Keratinocyte (primary cell): ENCODE measurements at regions not wholly inside any gene's neighbourhood (a gene's known extent, or its start where the extent isn't known, plus 50 kb on each side); places are given as distances from the start of the nearest gene placed in this dataset.

ENCODE experiments used
- DNase-seq: peaks from one replicate; pipeline ENCODE4 v3.0.0-alpha.2; 2011; ENCODE audit warnings: low read depth, missing footprints, low spot score
- FAIRE-seq: peaks from 2 replicates; lab custom pipeline; 2011; peaks lifted over from hg19 to GRCh38; lab: Jason Lieb, UNC
- H2AFZ ChIP-seq: 2 replicates; pipeline ENCODE4 v1.6.0; 2012; ENCODE audit warnings: low read length, control low read depth, inconsistent platforms; ENCODE audit not compliant: control insufficient read depth
- H3K27ac ChIP-seq: 2 replicates; pipeline ENCODE4 v1.5.1; 2011; ENCODE audit warnings: low read length; ENCODE audit not compliant: control insufficient read depth, insufficient read depth
- H3K27me3 ChIP-seq: 3 replicates; pipeline ENCODE4 v1.6.0; 2011; ENCODE audit warnings: low read length; ENCODE audit not compliant: control insufficient read depth, insufficient read depth; ENCODE audit errors: extremely low read depth
- H3K36me3 ChIP-seq, 2 experiments: 2 replicates in 1 of 2; 3 replicates in 1 of 2; pipeline ENCODE4 v1.5.1; 2011; ENCODE audit warnings: low read length in 2 of 2, mild to moderate bottlenecking in 1 of 2; ENCODE audit not compliant: control insufficient read depth in 2 of 2, insufficient read depth in 2 of 2; ENCODE audit errors: extremely low read depth in 1 of 2
- H3K4me1 ChIP-seq: 3 replicates; pipeline ENCODE4 v1.5.1; 2011; ENCODE audit warnings: low read length; ENCODE audit not compliant: control insufficient read depth, insufficient read depth; ENCODE audit errors: extremely low read depth
- H3K4me2 ChIP-seq: 3 replicates; pipeline ENCODE4 v1.6.0; 2011; ENCODE audit warnings: low read depth, low read length; ENCODE audit not compliant: control insufficient read depth, insufficient read depth; ENCODE audit errors: extremely low read depth
- H3K4me3 ChIP-seq, 3 experiments: fragments of 200-600 bp in 1 of 3; sonication (generic) in 1 of 3; 2 replicates in 2 of 3; 3 replicates in 1 of 3; pipeline ENCODE4 v1.5.1; 2011 to 2016; ENCODE audit warnings: low read length in 3 of 3, mild to moderate bottlenecking in 3 of 3, control low read depth in 2 of 3, inconsistent platforms in 1 of 3, low read depth in 1 of 3, mixed read lengths in 1 of 3, mixed run types in 1 of 3, moderate library complexity in 1 of 3; ENCODE audit not compliant: control insufficient read depth in 2 of 3, insufficient read depth in 2 of 3; ENCODE audit errors: extremely low read depth in 1 of 3
- H3K79me2 ChIP-seq: 2 replicates; pipeline ENCODE4 v1.6.0; 2012; ENCODE audit warnings: low read length; ENCODE audit not compliant: control insufficient read depth, insufficient read depth
- H3K9ac ChIP-seq: 3 replicates; pipeline ENCODE4 v1.6.0; 2011; ENCODE audit warnings: low read length; ENCODE audit not compliant: control insufficient read depth, insufficient read depth; ENCODE audit errors: extremely low read depth
- H3K9me1 ChIP-seq: 3 replicates; pipeline ENCODE4 v1.6.0; 2011; ENCODE audit warnings: low read length; ENCODE audit not compliant: control insufficient read depth, insufficient read depth; ENCODE audit errors: extremely low read depth
- H3K9me3 ChIP-seq: 2 replicates; pipeline ENCODE4 v1.5.1; 2012; ENCODE audit warnings: low read depth, low read length; ENCODE audit not compliant: control insufficient read depth
- H4K20me1 ChIP-seq: 3 replicates; pipeline ENCODE4 v1.6.0; 2011; ENCODE audit warnings: low read length; ENCODE audit not compliant: control insufficient read depth, insufficient read depth; ENCODE audit errors: extremely low read depth
- EZH2 ChIP-seq: IDR thresholded peaks from one replicate; pipeline ENCODE4 v1.6.1; 2012; ENCODE audit warnings: inconsistent platforms, mild to moderate bottlenecking, low read length, moderate library complexity
- dilution Hi-C: fragments of 300-500 bp; cut with MboI; formaldehyde crosslinking; loops from one replicate; pipeline ENCODE4 v1.7.0; 2020; ENCODE audit warnings: low sequenced_read_pairs; ENCODE audit not compliant: extremely low pct_ligation_motif_present
- TF ChIP-seq, protein P1 (sequence below), 3 experiments: IDR thresholded peaks in 1 of 3; conservative IDR thresholded peaks in 1 of 3; optimal IDR thresholded peaks in 1 of 3; 2 replicates in 2 of 3; 3 replicates in 1 of 3; pipeline versions ENCODE3 to v1.5.1; 2011; ENCODE audit warnings: low read length in 3 of 3, mild to moderate bottlenecking in 3 of 3, moderate library complexity in 2 of 3, control low read depth in 1 of 3, inconsistent platforms in 1 of 3; ENCODE audit not compliant: insufficient read depth in 2 of 3; ENCODE audit errors: extremely low read depth in 1 of 3

DNA sequence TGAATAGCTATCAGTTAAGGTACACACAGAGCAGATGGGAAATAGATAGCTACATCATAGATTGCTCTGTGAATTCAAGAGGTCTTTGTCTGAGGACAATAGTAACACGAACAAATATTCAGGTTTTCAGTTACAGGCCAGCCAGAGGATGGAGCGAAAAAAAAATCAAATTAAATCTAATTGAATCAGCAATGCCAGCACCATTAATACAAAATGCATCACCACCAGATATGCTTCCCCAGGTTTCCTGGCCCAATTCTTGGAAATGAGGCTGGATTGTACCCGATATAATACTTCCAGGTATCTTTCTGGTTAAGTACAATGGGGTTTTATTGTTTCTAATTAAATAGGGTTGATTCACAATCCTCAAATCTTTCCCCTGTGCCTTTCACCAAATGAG, 975.8 kb upstream of the AUTS2 start:
- H4K20me1 ChIP-seq: no peaks in the 10 kb centered on the region
- H3K36me3 ChIP-seq: no peaks in the 10 kb centered on the region
- no peaks in the 10 kb centered on the region for H3K27me3 ChIP-seq
- H3K4me2 ChIP-seq: no peak overlapping the region
- FAIRE-seq (no peak), DNase-seq (no peak)
- H3K9me1 ChIP-seq: no peaks in the 10 kb centered on the region
- H2AFZ ChIP-seq: no peak overlapping the region
- H3K4me3 ChIP-seq: no peak overlapping the region
- H3K9me3 ChIP-seq: no peaks in the 10 kb centered on the region
- dilution Hi-C loops: no loop called here
- no peaks in the 10 kb centered on the region for H3K4me1 ChIP-seq
- H3K9ac ChIP-seq: no peak overlapping the region
- no peak overlapping the region for H3K27ac ChIP-seq
- TF ChIP-seq EZH2: no peak
- TF ChIP-seq, protein P1, sequence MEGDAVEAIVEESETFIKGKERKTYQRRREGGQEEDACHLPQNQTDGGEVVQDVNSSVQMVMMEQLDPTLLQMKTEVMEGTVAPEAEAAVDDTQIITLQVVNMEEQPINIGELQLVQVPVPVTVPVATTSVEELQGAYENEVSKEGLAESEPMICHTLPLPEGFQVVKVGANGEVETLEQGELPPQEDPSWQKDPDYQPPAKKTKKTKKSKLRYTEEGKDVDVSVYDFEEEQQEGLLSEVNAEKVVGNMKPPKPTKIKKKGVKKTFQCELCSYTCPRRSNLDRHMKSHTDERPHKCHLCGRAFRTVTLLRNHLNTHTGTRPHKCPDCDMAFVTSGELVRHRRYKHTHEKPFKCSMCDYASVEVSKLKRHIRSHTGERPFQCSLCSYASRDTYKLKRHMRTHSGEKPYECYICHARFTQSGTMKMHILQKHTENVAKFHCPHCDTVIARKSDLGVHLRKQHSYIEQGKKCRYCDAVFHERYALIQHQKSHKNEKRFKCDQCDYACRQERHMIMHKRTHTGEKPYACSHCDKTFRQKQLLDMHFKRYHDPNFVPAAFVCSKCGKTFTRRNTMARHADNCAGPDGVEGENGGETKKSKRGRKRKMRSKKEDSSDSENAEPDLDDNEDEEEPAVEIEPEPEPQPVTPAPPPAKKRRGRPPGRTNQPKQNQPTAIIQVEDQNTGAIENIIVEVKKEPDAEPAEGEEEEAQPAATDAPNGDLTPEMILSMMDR (optimal IDR thresholded peaks at IDR 0.05 in 1 of 3, IDR thresholded peaks at IDR 0.05 in 1 of 3, conservative IDR thresholded peaks at IDR 0.05 in 1 of 3; ENCODE audit: extremely low read depth in 1 of 3, insufficient read depth in 2 of 3, low read length in 3 of 3): no peak
- no peaks in the 10 kb centered on the region for H3K79me2 ChIP-seq

DNA sequence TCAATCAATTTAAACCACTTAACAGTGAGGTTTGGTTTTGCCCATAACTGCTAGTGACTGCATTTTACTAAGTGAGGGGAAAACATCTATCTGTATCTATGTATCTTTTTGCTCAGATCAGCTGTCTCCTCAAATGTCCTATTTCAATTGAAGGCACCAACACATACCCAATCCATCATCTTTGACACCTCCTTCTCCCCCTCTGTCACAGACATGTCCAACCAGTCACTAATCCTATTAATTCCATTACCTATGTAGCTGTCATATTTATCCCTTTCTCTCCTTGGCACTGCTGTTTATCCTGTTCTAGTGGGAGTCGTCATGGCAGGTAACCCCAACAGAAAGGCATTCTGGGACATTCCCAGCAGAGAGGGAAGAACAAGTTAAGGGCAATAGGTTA, 975.2 kb upstream of the AUTS2 start:
- Histone ChIP-seq H3K4me2 (no peak overlapping the region), H3K9me1 (no peaks in the 10 kb centered on the region), H3K4me3 (no peak overlapping the region), H3K4me1 (no peaks in the 10 kb centered on the region), H3K27ac (no peak overlapping the region), H3K36me3 (no peaks in the 10 kb centered on the region), H3K27me3 (no peaks in the 10 kb centered on the region), H3K9ac (no peak overlapping the region), H4K20me1 (no peaks in the 10 kb centered on the region), H3K79me2 (no peaks in the 10 kb centered on the region), H2AFZ (no peak overlapping the region), H3K9me3 (no peaks in the 10 kb centered on the region)
- FAIRE-seq (no peak), DNase-seq (no peak)
- TF ChIP-seq, protein P1 (optimal IDR thresholded peaks at IDR 0.05 in 1 of 3, IDR thresholded peaks at IDR 0.05 in 1 of 3, conservative IDR thresholded peaks at IDR 0.05 in 1 of 3; ENCODE audit: extremely low read depth in 1 of 3, insufficient read depth in 2 of 3, low read length in 3 of 3): no peak
- no peak for TF ChIP-seq EZH2
- dilution Hi-C loops: no loop called here
